ENCODE measurements at regions not wholly inside any gene's neighbourhood (a gene's known extent, or its start where the extent isn't known, plus 50 kb on each side); places are given as distances from the start of the nearest gene placed in this dataset.

- TF ChIP-seq, protein P1, sequence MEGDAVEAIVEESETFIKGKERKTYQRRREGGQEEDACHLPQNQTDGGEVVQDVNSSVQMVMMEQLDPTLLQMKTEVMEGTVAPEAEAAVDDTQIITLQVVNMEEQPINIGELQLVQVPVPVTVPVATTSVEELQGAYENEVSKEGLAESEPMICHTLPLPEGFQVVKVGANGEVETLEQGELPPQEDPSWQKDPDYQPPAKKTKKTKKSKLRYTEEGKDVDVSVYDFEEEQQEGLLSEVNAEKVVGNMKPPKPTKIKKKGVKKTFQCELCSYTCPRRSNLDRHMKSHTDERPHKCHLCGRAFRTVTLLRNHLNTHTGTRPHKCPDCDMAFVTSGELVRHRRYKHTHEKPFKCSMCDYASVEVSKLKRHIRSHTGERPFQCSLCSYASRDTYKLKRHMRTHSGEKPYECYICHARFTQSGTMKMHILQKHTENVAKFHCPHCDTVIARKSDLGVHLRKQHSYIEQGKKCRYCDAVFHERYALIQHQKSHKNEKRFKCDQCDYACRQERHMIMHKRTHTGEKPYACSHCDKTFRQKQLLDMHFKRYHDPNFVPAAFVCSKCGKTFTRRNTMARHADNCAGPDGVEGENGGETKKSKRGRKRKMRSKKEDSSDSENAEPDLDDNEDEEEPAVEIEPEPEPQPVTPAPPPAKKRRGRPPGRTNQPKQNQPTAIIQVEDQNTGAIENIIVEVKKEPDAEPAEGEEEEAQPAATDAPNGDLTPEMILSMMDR (conservative IDR thresholded peaks at IDR 0.05): no peak
- no peak for TF ChIP-seq ZFX (IDR thresholded peaks at IDR 0.05)
- no peak overlapping the region for H3K27ac ChIP-seq
These were observed 259.3 kb upstream of the FAM83B start for GRCh38 chr6:54587277-54587676.

- H3K27ac ChIP-seq: no peak overlapping the region
- TF ChIP-seq, protein P1 (conservative IDR thresholded peaks at IDR 0.05): no peak
- TF ChIP-seq ZFX (IDR thresholded peaks at IDR 0.05): no peak
These were observed 258.4 kb upstream of the FAM83B start for GRCh38 chr6:54588176-54588575.

- no peak overlapping the region for H3K27ac ChIP-seq
- TF ChIP-seq, protein P1 (conservative IDR thresholded peaks at IDR 0.05): no peak
- no peak for TF ChIP-seq ZFX (IDR thresholded peaks at IDR 0.05)
These were observed 250.7 kb upstream of the FAM83B start for GRCh38 chr6:54595844-54596243.

GRCh38 chr6:54598787-54599313 lies 247.7 kb upstream of the FAM83B start:
- no peak overlapping the region for H3K27ac ChIP-seq
- TF ChIP-seq, protein P1 (conservative IDR thresholded peaks at IDR 0.05): no peak

- no peak for TF ChIP-seq ZFX (IDR thresholded peaks at IDR 0.05)
- TF ChIP-seq, protein P1 (conservative IDR thresholded peaks at IDR 0.05): no peak
- no peak overlapping the region for H3K27ac ChIP-seq
These were observed 244.8 kb upstream of the FAM83B start for GRCh38 chr6:54601600-54602300.

DNA sequence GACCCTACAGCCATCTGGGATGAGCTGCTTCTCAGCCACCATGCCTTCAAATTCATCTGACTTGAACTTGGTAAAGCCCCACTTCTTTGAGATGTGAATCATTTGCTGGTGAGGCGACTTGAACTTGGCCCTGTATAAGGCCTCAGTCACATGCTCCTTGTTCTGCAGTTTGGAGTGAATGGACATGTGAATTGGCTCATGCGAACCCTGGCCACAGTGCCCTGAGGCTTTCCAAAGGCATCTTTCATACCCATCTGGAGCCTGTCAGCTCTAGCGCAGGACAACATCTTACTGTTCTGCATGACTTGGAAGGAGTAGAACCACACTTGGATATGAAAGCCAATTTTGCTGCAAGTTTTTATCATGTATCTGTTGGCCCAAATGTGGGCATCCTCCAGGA lies 244.0 kb upstream of the FAM83B start:
- no peak overlapping the region for H3K27ac ChIP-seq
- TF ChIP-seq, protein P1 (conservative IDR thresholded peaks at IDR 0.05): no peak
- TF ChIP-seq ZFX (IDR thresholded peaks at IDR 0.05): no peak

DNA sequence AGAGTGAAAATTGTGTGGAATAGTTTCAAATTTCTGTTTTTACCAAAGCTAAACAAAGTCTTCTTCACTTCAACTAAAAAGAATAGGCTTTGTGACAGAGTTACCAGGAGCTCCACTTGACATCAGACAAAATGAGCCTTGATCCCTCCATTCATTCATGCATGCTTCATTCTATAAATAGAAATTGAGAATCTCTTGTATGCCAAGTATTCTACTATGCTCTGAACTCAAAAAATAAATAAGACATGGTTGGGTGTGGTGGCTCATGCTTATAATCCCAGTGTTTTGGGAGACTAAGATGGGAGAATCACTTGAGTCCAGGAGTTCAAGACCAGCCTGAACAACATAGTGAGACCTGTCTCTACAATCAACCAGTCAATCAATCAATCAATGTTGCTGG lies 236.6 kb upstream of the FAM83B start:
- no peak overlapping the region for H3K27ac ChIP-seq
- TF ChIP-seq ZFX (IDR thresholded peaks at IDR 0.05): no peak
- TF ChIP-seq, protein P1 (conservative IDR thresholded peaks at IDR 0.05): no peak
